Activated CD8-positive, alpha-beta memory T cell treated with anti-CD3 and anti-CD28 coated beads for 24 hours (primary cell): ENCODE measurements at regions not wholly inside any gene's neighbourhood (a gene's known extent, or its start where the extent isn't known, plus 50 kb on each side); places are given as distances from the start of the nearest gene placed in this dataset.

Source experiments
- DNase-seq: peaks from one replicate; pipeline ENCODE4 v3.0.0-alpha.2; 2020

DNA sequence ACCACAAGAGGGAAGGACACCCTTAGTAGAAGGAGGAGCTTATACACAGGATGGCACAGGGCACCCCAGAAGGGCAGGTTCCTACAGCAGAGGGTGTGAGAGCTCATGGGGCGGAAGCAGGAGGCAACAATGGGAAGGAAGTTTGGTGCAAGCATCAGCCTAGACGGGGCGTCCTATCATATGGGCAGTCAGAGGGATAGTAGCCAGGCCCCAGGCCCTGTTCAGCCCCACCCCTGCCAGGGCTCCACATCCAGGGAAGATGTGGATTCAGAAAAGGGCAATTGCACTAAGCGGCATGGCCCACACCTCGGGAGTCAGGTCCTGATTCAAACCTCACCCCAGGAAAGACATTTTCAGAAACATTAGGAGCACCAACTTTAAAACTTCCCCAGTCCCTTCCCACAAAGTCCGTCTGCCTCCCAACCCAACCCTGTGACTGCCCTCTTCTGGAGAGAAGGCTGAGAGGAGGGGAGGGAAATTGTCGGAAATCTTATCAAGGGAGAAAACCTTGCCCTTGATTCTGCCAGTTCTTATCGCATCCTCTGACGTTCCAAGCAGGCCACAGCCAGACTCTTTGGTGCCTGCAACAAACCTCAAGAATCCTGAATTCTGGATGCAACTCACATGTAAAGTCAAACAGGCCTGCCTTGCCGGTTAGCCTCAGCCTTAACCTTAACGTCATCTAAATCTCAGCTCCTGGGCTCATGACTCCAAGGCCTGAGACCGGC lies 198.8 kb upstream of the CDH5 start:
- DNase-seq: no peak

DNA sequence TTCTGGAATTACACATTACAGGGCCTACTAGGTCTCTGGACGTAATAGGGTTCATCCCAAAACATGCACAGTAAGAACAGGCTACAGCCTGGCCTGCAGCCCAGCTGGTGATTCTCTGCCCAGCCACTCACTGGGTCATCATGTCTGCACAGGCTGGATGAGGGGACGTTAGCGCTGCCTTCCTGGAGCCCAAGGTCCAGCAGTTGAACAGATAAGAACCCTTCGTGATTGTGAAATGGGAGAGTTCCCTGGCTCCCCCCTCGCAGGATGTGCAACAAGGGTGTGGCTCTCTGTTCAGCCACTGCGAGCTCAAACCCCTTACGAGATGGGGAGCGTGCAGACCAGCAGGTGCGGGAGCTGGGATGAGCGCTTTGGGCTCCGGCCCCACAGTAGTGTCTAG lies 200.0 kb upstream of the CDH5 start:
- DNase-seq: no peak

DNA sequence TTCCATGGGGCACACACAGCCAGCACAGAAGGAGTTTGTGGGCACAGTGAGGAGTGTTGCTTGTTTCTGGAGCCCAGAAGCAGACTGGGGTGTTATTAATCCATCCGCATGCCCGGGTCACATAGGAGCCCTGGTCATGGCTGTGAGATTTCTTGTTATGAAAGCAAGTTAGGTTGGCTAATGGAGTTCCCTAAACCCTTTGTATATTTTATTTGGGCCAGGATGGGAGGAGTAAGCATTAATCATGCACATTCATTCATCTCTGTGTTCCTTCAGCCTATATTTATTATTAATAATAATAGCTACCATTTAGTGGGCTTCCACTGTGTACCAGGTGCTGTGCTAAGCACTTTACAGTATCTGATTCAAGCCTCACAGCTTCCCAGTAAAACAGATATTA lies 200.6 kb upstream of the CDH5 start:
- no peak for DNase-seq

DNA sequence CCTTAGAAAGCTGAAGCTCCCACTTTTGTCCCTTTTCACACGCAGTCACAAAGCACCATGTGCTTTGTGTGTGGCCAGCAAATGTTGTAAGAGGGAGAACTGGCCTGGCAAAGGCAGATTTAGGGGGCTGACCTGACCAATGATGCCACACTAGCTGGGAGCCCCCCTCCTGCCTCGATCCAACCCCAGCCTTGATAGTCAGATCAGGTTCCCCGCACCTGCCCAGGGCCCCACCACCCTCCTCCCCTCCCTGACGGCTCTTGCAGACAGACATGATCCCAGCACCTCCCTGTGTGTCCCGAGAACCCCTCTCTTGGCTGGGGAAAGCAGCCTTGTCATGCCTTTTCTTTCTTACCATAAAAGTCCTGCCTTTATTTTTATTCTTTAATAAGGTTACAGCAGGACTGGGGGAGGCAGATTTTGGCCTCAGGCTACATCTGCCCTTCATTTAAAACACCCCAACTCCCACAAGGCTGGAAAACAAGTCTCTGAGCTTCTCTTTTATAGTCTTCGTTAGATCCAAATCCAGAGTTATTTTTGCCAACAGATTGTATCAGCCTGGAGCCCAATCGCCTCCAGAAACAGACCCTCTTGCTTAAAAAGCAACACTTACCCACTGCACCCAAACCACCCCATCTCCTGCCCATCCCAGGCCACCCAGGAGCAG lies 201.8 kb upstream of the CDH5 start:
- no peak for DNase-seq

DNA sequence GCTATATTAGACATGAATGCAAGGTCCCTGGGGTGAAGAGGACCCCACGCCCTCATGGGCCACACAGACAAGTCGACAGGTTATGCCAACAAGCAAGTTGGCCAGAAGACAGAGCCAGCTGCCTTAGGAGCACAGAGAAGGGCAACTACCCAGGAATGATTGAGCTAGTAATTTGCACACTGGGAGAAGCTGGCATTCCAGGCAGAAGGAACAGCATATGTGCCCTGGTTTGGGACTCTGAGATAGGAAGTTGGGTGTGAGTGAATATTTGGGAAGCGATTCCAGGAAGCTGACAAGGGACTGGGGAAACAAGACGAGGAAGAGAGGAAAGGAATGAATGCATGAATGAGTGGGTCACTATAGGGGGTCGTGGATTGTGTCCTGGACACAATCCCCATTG lies 203.7 kb upstream of the CDH5 start:
- DNase-seq: no peak

DNA sequence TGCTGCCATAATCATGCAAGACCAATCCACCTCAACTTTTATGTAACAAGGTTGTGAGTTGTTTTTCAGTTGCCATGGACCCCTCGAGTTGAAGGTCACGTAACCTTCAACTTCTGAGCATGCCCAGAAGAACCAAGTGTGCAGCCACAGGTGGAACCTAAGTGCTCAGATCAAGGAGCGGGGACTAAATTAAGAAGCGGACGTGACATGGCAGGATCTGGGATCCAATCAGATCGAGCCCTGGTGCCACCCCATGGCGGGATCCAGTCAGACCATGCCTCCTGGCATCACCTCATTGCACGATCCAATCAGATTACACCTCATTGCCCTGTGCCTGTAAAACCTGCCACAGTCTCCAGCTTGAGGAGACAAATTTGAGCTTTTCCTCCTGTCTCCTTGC lies 204.5 kb upstream of the CDH5 start:
- DNase-seq: no peak

DNA sequence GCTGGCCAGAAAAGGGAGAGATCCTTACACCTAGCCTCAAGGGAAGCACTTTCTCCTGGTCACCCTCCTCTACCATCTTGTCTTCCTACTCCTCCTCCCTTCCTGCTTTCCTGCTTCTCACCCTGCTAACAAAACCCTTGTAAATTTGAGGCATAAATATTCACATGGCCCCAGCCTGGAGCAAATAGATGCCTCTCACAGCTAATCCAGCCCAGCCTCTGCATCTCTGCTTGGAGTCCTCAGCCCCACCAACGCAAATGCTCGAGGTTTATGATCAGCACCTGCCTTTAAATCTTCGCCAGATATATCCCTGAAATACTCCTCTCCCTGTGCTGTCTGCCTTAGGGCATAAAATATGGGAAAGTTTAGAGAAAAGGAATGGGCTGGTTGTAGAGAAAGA lies 205.2 kb upstream of the CDH5 start:
- no peak for DNase-seq

DNA sequence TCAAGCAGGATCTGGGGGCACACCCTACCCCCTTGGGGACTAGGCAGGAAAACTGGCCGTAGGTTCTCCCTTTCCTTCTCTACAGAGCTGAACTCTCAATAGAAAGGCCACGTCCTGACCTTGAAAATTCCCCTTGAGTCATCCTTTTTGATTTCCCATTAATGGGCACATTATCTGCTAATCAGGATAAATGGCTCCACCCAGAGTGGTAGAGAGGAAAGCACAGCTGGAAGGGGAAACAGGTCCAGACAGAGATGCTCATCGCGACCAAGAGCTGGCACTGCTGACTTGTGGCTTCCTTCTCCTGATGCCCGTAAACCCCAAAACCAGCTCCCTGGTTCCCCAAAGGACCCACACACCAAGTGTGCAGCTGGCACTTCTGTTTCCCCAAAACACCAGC lies 206.5 kb upstream of the CDH5 start:
- no peak for DNase-seq

DNA sequence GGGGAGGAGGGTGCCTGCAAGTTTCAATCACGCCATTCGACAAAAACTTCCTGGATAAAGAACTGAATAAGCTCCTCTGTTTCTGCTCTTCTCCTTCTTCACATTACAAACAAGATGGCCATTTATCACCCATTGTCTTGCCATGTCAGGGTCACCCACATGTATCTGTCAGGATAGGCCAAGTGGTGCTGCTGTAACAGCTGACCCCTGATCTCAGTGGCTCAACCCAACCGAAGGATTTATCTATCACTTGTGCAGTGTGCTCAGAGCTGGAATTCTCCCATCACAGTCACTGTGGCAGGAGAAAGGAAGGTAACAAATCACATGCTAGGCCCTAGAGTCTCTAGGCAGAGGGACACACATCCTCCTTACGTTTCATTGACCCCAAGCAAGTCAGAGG lies 210.0 kb upstream of the CDH5 start:
- DNase-seq: no peak

DNA sequence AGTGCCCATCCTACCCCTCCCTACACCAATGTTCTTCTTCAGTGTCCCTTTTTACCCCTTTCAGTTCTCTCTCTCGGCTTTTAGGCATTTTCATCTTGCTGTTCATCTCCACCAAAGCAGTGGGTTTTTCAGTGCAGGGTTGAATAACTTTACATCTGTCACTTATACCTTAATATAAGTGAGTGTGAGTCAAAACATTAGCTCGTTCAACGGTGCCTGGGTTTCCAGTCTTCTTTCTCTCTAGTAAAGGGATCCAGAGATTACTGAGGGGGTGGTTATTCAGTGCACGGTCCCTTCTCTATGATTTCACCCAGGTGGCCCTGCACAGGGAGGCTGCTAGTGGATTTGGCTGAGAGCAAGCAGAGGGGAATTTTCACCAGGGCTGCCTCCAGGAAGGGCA lies 210.6 kb upstream of the CDH5 start:
- no peak for DNase-seq

DNA sequence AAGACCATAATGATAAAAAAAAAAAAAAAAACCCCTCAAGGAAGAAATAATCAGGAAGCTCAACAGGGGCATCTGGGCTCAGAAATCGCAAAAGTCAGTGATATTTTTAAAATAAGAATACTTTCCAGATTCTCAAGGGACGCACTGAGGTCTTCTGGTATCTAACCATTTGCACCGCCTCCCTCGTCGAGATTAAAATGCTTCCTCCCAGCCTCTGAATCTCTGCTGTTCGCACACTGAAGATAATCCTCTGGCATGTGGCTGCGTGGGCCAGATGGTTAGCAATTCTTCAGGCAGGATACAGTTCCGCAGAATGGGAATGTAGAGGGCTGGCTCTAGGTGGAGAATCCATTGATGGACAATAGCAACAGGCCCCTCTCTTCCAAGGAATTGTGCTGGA lies 211.7 kb upstream of the CDH5 start:
- DNase-seq: no peak

DNA sequence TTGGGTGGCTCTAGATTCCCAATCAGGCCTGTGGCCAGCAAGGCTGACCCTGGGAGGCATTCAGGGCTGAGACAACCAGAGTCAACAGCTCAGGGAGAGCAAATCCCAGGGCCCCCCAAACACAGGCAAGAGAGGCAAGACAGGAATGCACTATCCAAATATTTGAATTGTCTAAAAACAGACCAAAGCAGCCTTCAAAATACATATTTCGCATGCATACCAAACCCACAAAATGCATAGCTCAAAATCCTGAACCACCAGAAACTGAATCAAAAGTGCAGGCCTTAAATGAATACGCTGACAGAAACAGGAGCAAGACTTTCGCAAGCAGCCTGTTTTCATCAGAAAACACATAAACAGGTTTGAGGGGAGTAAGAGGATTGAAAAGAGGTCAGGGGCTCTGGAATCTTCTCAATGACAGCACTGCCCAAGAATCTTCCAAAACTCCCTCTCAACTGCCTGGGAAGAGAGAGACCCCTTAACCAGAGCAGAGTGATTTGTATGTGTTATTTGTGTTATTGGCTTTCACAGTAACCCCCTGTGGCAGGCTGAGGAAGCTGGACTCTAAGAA lies 213.6 kb upstream of the CDH5 start:
- DNase-seq: no peak

DNA sequence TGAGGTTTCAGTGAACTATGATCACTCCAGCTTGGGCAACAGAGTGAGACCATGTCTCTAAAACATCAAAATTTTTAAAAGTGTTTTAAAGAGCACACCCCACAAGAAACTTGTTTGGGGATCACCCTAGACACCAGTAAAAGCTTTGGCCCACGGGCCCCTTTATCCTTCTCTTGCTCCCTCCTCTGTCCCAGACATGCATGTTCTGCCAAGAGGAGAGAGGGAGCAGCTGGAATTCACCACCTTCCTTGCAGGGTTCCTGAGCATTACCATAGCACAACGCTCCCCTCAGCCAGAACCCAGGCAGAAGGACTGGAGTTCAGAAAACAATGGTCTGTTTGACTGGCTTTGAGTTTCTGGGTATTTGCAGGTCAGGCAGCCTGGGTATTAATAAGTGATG lies 214.3 kb upstream of the CDH5 start:
- DNase-seq: no peak

DNA sequence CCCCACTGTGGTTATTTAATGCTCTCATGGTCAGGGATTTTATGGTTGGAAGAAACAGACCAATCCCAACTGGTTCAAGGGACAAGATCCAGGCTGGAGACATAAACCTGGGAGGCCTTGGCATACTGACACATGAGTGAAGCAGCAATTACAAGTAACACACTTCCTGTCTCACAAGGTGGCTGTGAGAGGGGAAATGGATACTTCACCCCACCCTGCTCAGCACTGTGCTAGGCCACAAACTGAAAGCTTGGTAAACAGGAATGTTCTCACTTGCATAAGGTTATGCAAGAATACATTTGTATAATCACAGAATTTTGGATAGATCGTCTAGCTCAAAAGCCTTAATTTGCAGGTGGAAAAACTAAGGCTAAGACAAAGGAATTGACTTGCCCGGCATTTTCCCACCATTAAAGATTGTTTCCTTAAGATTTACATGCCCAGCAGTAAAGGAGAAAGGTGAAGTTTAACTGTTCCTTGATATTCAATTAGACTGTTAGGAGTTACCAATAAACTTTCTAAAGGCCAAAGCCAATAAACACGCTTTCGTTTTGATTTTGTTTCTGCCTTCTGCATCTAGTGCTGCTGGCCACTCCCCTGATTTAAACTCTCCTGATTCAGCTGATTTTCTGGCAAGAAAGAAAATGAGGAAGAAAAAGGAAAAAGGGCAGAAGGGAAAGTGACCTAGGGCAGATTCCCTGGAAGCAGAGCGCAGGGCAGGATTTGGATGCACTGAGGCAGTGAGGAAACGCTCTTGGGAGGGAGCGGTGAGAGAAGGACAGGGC lies 215.6 kb upstream of the CDH5 start:
- no peak for DNase-seq

DNA sequence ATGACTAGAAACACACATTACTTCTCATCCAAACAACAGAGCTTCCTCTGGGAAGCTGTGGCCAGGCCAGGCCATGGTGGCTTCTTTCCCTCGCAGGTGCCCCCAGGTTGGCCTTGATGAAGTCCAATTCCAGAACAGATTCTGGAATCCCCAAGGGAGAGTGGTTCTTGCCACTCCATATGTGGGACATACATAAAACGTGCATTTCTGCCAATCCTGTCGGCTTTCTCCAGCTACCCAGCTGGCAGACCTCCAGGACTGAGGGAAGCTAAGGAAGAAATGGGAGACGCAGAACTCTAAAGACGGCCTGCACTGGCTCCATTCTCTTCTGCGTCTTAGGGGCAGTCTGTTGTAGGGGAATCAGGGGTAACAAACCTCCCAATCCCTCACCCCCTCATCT lies 219.2 kb upstream of the CDH5 start:
- no peak for DNase-seq

DNA sequence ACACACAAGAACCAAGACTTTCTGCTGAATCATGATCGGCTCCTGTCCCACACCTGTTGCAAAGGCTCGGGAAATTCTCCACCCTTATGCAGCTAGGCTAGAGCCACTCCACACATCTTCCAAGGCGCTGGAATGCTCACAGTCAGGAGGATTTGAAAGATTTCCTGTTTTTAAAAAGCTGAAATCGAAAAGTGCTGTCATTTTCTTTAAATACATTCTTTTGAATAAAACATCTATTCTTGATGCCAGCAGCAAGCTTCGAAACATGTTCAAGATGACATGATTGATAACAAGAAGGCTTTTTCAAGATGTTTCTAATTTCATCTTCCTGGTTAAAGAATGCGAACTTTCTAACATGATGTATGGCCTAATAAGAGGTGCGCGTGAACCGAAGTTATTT lies 219.7 kb upstream of the CDH5 start:
- no peak for DNase-seq

DNA sequence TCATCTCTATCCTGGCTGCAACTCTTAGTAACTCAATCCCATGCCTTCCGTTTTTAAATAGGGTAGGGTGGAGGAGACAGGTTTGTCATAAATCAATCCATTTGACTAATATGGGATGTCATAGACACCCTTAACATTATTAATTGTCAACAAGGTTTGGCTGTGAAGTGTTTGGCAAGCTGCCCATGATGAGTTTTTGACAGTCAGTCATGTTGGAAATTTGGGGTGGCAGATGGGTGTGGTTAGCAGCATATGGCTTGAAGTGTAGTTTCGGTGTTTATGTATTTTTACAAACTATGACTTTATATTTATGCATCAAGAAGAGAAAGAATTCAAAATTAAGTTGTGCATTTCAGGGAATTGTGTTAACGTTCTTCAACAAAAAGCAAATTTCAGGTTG lies 221.8 kb upstream of the CDH5 start:
- no peak for DNase-seq

DNA sequence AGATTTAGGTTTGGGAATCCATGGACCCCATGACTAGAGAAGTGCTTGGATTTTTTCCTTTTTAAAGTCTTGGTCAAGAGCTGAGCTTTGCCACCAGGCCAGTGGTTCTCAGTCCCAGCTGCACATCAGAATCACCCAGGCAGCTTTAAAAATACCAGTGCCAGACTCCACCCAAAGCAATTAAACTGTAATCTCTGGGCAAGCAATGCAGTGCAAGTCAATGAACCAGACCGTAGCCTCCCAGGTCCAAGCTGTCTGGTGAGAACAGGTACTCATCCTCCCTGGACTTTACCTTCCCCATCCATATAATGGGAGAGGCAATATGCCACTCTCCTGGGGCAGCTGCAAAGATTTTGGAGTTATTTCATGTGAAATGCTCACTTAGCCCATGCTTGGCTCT lies 223.1 kb upstream of the CDH5 start:
- DNase-seq: no peak

DNA sequence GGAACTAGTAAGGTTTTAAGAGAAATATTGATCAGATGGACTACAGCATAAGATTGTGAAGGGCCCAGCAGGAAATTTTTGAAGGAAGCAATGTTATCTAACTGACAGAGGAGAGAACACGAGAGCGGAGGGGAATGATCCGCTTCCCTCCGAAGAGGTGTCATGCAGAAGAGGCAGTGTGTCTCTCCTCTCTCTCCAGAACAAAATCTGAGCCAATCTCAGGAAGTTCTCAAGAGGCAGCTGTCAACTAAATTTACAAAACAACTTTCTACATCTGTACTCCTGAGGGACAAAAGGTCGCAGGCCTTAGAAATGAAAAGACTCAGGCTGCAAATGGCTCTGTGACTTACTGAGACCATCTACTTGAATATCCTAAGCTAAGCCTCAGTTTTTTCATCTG lies 224.6 kb upstream of the CDH5 start:
- DNase-seq: no peak

DNA sequence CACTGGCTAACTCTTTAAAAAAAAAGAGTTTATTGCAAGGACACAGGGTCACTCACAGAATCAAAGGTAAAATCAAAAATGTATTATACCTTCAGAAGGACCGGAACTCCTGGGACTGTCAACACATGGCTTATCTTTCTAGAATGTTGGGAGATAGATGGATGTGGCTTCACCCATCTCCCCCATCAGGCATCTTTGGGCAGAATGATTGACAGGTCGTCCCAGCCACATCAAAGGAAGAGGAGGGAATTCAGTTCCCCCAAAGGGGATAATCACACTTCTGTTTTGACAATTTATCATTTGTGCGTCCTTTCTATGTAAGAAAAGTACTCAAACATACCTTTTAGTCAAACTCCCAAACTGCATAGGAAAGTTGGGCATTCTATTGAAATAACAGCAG lies 228.6 kb upstream of the CDH5 start:
- no peak for DNase-seq

DNA sequence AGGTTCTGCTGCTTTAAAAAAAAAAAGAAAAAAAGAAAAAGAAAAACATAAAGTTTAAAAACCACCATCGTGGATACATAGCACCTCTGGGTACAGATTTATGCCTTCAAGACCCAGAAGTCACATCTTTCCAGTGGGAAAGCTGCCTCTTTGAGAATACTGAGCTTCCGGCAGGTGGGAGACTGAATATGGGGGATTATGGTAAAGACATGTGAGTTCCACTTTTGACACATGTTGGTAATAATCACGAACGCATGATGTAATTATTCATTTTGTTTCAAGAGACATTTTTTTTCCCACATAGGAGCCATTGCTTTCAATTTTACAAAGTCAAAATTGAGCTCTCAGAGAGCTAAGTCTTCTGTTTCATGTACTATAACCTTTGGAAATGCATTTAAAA lies 229.7 kb upstream of the CDH5 start:
- DNase-seq: no peak

DNA sequence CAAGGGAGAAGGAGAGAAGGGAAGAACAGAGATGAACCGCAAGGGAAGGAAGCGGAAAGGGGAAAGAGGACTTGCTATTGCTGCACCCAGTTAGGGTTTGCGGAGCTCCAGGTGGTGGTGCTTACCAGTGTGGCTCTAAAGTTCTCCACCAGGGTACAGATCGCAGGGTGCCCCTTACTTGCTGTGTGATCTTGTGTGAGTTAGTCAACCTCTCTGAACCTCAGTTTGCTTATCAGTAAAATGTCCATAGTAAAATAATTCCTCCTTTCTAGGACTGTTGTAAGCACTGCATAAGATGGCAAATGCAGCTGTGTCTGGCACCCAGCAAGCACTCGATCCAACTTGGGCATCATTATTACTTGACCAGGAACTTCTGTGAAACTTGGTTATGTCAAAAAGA lies 230.7 kb upstream of the CDH5 start:
- DNase-seq: no peak

DNA sequence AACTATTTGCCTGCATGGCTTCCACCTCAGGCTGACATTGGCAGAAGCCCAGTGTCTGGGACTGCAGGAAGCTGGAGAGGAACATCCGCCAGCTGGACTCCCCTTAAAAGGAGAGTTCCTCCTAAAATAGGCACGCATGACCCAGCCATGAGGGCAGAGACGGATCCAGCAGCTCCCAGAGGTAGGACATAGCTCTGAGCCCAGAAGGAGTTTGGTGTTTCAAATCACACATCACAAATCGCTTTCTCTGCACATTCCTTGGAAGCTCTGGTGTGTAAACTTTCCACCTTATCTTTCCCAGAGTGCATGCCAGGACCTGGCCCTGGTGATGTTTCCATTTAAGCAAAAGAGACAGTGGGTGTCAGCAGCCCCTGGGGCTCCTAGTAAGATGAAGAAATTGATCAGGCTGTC lies 231.1 kb upstream of the CDH5 start:
- DNase-seq: no peak

DNA sequence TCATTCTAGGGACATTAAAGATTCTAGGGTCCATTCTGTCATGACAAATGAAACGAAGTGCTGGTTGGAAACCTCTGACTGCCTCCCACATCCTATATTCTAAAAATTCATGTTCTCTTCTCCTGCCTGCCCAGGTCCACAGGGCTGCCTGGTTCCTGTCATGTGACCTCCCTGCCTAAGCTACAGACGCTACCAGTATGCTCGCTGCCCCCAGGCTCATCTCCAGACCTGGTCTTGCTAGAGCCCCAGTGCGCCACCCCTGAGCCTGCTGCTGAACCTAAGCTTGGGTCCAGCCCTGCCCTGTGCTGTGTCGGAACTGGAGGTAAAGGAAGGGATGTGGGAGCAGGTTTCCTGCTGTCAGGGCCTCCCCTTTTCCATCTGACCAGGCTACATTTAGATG lies 231.6 kb upstream of the CDH5 start:
- no peak for DNase-seq
